Psoas muscle (tissue), 7 donors: ENCODE measurements at regions not wholly inside any gene's neighbourhood (a gene's known extent, or its start where the extent isn't known, plus 50 kb on each side); places are given as distances from the start of the nearest gene placed in this dataset.

Experiments used
- ATAC-seq, 4 donors: fragments of 200-7000 bp; cut with Tn5 transposase; one replicate each; pipeline ENCODE4 v1.9.1; 2020; ENCODE audit warnings: moderate library complexity in 3 of 4, mild to moderate bottlenecking in 2 of 4
- DNase-seq, 2 donors: peaks; one replicate each; pipeline ENCODE4 v3.0.0-alpha.2; 2020
- H3K27ac ChIP-seq: fragments of 200-600 bp; one replicate; pipeline ENCODE4 v1.8.0; 2022
- H3K27me3 ChIP-seq, 3 donors: fragments of 200-600 bp in 1 of 3; one replicate each; pipeline versions ENCODE4 v1.6.1 to v1.8.0; 2013 to 2022; ENCODE audit warnings: low read length in 2 of 3, mild to moderate bottlenecking in 2 of 3, moderate library complexity in 1 of 3; ENCODE audit not compliant: insufficient read depth in 3 of 3
- H3K36me3 ChIP-seq, 2 donors: fragments of 200-600 bp in 1 of 2; one replicate each; pipeline versions ENCODE4 v1.6.1 to v1.8.0; 2013 to 2022; ENCODE audit warnings: low read depth in 1 of 2, mild to moderate bottlenecking in 1 of 2, moderate library complexity in 1 of 2; ENCODE audit not compliant: insufficient read depth in 1 of 2
- H3K4me1 ChIP-seq: fragments of 200-600 bp; one replicate; pipeline ENCODE4 v1.8.0; 2022
- H3K4me3 ChIP-seq: fragments of 200-600 bp; one replicate; pipeline ENCODE4 v1.8.0; 2022; ENCODE audit warnings: mild to moderate bottlenecking
- H3K9me3 ChIP-seq: fragments of 200-600 bp; one replicate; pipeline ENCODE4 v1.8.0; 2022
- CTCF ChIP-seq: fragments of 200-600 bp; IDR thresholded peaks from one replicate; pipeline ENCODE4 v1.8.0; 2022; ENCODE audit warnings: antibody characterized with exemption
- WGBS, 3 donors: extraction: QIAGEN DNeasy Blood & Tissue Kit; methylation state at CpG; one replicate each; pipeline versions ENCODE4 v1.1.6 to v1.1.7; 2013; 5-methylcytosine and 5-hydroxymethylcytosine counted together
- intact Hi-C, 2 donors: fragments of 100-400 bp; cut with DNase I; formaldehyde crosslinking; loops; one replicate each; pipeline versions ENCODE4 v1.11.0 to v1.14.2; 2022
- donor health status: healthy with polysubstance abuse.
- donor health status: DM: no; HTN: no; CAD: no; lungs with moderate emphysema.
- donor health status: Bipolar disorder and iron deficiency.
- donor health status: healthy.
- donor health status: DM: yes; HTN: yes; CAD: no.
- donor health status: DM: no; HTN: no; CAD: no.
- donor health status: DM: yes; HTN: yes; CAD: no.

- H3K9me3 ChIP-seq = no peaks in the 10 kb centered on the region
- no peak overlapping the region for H3K4me3 ChIP-seq
- intact Hi-C loops = no loop called here
- no peaks in the 10 kb centered on the region for H3K36me3 ChIP-seq
- ATAC-seq (no peak), DNase-seq (no peak)
- H3K27me3 ChIP-seq = no peaks in the 10 kb centered on the region
- no peak overlapping the region for H3K27ac ChIP-seq
- H3K4me1 ChIP-seq = no peaks in the 10 kb centered on the region
- TF ChIP-seq CTCF = no peak
- WGBS, 3 donors = 74 to 83% (median 75%) methylated on average over 3 of the region's 3 CpGs
These were observed 230.8 kb downstream of the DLEU7 start for GRCh38 chr13:50612717-50613116.

GRCh38 chr13:50613356-50613831, 230.1 kb downstream of the DLEU7 start:
- ATAC-seq (no peak), DNase-seq (no peak)
- intact Hi-C loops = no loop called here
- TF ChIP-seq CTCF = no peak
- no peaks in the 10 kb centered on the region for H3K27me3 ChIP-seq
- no peak overlapping the region for H3K4me3 ChIP-seq
- H3K4me1 ChIP-seq = no peaks in the 10 kb centered on the region
- H3K27ac ChIP-seq = no peak overlapping the region
- 46 to 57% (median 53%) methylated on average over 6 of the region's 6 CpGs for WGBS, 3 donors
- H3K9me3 ChIP-seq = no peaks in the 10 kb centered on the region
- H3K36me3 ChIP-seq = no peaks in the 10 kb centered on the region

GRCh38 chr13:50615234-50615633, 228.3 kb downstream of the DLEU7 start:
- no peak for ATAC-seq
- H3K4me1 ChIP-seq = no peaks in the 10 kb centered on the region
- no peak for TF ChIP-seq CTCF
- no peaks in the 10 kb centered on the region for H3K36me3 ChIP-seq
- H3K9me3 ChIP-seq = no peaks in the 10 kb centered on the region
- H3K27me3 ChIP-seq = no peaks in the 10 kb centered on the region
- no peak overlapping the region for H3K27ac ChIP-seq
- no peak for DNase-seq
- intact Hi-C loops = no loop called here
- H3K4me3 ChIP-seq = no peak overlapping the region
- WGBS, 3 donors = 80 to 92% (median 89%) methylated on average over 2 of the region's 2 CpGs

GRCh38 chr13:50616101-50616500, 227.4 kb downstream of the DLEU7 start:
- no peaks in the 10 kb centered on the region for H3K36me3 ChIP-seq
- H3K9me3 ChIP-seq = no peaks in the 10 kb centered on the region
- TF ChIP-seq CTCF = no peak
- WGBS, 3 donors = 94 to 97% (median 95%) methylated on average over 2 of the region's 2 CpGs
- intact Hi-C loops = no loop called here
- H3K4me1 ChIP-seq = no peaks in the 10 kb centered on the region
- DNase-seq (no peak), ATAC-seq (no peak)
- H3K27me3 ChIP-seq = no peaks in the 10 kb centered on the region
- no peak overlapping the region for H3K27ac ChIP-seq
- no peak overlapping the region for H3K4me3 ChIP-seq

- H3K4me1 ChIP-seq = no peaks in the 10 kb centered on the region
- no peak for TF ChIP-seq CTCF
- no peaks in the 10 kb centered on the region for H3K36me3 ChIP-seq
- H3K4me3 ChIP-seq = no peak overlapping the region
- 92 to 98% (median 97%) methylated on average over 3 of the region's 3 CpGs for WGBS, 3 donors
- intact Hi-C loops = no loop called here
- no peaks in the 10 kb centered on the region for H3K9me3 ChIP-seq
- ATAC-seq (no peak), DNase-seq (no peak)
- no peaks in the 10 kb centered on the region for H3K27me3 ChIP-seq
- no peak overlapping the region for H3K27ac ChIP-seq
These were observed 226.3 kb downstream of the DLEU7 start for GRCh38 chr13:50617134-50617721.
